Liver (tissue), 7 donors: ENCODE measurements at regions not wholly inside any gene's neighbourhood (a gene's known extent, or its start where the extent isn't known, plus 50 kb on each side); places are given as distances from the start of the nearest gene placed in this dataset.

Experiments used
- DNase-seq: peaks from one replicate; pipeline ENCODE4 v3.0.0-alpha.2; 2017; ENCODE audit warnings: low spot score
- H3K27ac ChIP-seq, 2 donors: one replicate each; pipeline ENCODE4 v1.7.0; 2013; ENCODE audit warnings: inconsistent platforms in 2 of 2, low read length in 2 of 2, control low read depth in 1 of 2, low read depth in 1 of 2, mild to moderate bottlenecking in 1 of 2
- H3K27me3 ChIP-seq, 4 donors: one replicate each; pipeline versions ENCODE4 v1.6.1 to v1.7.0; 2013; ENCODE audit warnings: low read length in 3 of 4, inconsistent platforms in 1 of 4, mild to moderate bottlenecking in 1 of 4, moderate library complexity in 1 of 4; ENCODE audit not compliant: control insufficient read depth in 4 of 4, insufficient read depth in 4 of 4
- H3K36me3 ChIP-seq, 4 donors: one replicate each; pipeline versions ENCODE4 v1.6.1 to v1.7.0; 2013; ENCODE audit warnings: low read length in 3 of 4, mild to moderate bottlenecking in 3 of 4, low read depth in 1 of 4, moderate library complexity in 1 of 4; ENCODE audit not compliant: control insufficient read depth in 4 of 4, insufficient read depth in 3 of 4
- H3K4me1 ChIP-seq, 4 donors: one replicate each; pipeline versions ENCODE4 v1.6.1 to v1.7.0; 2013; ENCODE audit warnings: low read length in 3 of 4, mild to moderate bottlenecking in 3 of 4, moderate library complexity in 1 of 4; ENCODE audit not compliant: control insufficient read depth in 4 of 4, insufficient read depth in 4 of 4
- H3K4me3 ChIP-seq, 3 donors: one replicate each; pipeline versions ENCODE4 v1.6.1 to v1.7.0; 2013; ENCODE audit warnings: low read length in 3 of 3, control low read depth in 1 of 3, low read depth in 1 of 3, mild to moderate bottlenecking in 1 of 3
- H3K9ac ChIP-seq, 2 donors: one replicate each; pipeline ENCODE4 v1.7.0; 2013; ENCODE audit warnings: low read length in 2 of 2, mild to moderate bottlenecking in 2 of 2, moderate library complexity in 2 of 2, control low read depth in 1 of 2, low read depth in 1 of 2
- H3K9me3 ChIP-seq, 4 donors: one replicate each; pipeline versions ENCODE4 v1.6.1 to v1.7.0; 2013; ENCODE audit warnings: low read length in 3 of 4; ENCODE audit not compliant: control insufficient read depth in 4 of 4
- EGR1 ChIP-seq, 2 donors: IDR thresholded peaks; 2 replicates each; pipeline ENCODE4 v1.6.1; 2016 to 2018; ENCODE audit warnings: antibody characterized with exemption in 2 of 2, low read depth in 2 of 2
- FOXA2 ChIP-seq: IDR thresholded peaks from 2 replicates; pipeline ENCODE4 v1.6.1; 2016; ENCODE audit warnings: antibody characterized with exemption
- GABPA ChIP-seq, 2 donors: IDR thresholded peaks in 1 of 2; conservative IDR thresholded peaks in 1 of 2; 2 replicates each; pipeline ENCODE4 v1.6.1; 2016; ENCODE audit warnings: antibody characterized with exemption in 2 of 2, mild to moderate bottlenecking in 1 of 2, moderate library complexity in 1 of 2
- HNF4A ChIP-seq, 2 donors: conservative IDR thresholded peaks; 2 replicates each; pipeline ENCODE4 v1.6.1; 2016; ENCODE audit warnings: antibody characterized with exemption in 2 of 2, mild to moderate bottlenecking in 2 of 2
- HNF4G ChIP-seq: IDR thresholded peaks from 2 replicates; pipeline ENCODE4 v1.6.1; 2016; ENCODE audit warnings: antibody characterized with exemption
- JUND ChIP-seq, 2 donors: IDR thresholded peaks; 2 replicates each; pipeline ENCODE4 v1.6.1; 2016; ENCODE audit warnings: antibody characterized with exemption in 2 of 2
- NR2F2 ChIP-seq: IDR thresholded peaks from 2 replicates; pipeline ENCODE4 v1.6.1; 2016; ENCODE audit warnings: antibody characterized with exemption
- RAD21 ChIP-seq, 2 donors: IDR thresholded peaks; 2 replicates each; pipeline ENCODE4 v1.6.1; 2016; ENCODE audit warnings: antibody characterized with exemption in 2 of 2, mild to moderate bottlenecking in 2 of 2
- SP1 ChIP-seq: IDR thresholded peaks from 2 replicates; pipeline ENCODE4 v1.6.1; 2018; ENCODE audit warnings: antibody characterized with exemption, mild to moderate bottlenecking
- WGBS: extraction: QIAGEN DNeasy Blood & Tissue Kit; methylation state at CpG from one replicate; pipeline ENCODE4 v1.1.7; 2013; 5-methylcytosine and 5-hydroxymethylcytosine counted together
- TF ChIP-seq, protein P1 (sequence below): IDR thresholded peaks from 2 replicates; pipeline ENCODE4 v1.6.1; 2016; ENCODE audit warnings: antibody characterized with exemption, mild to moderate bottlenecking
- TF ChIP-seq, protein P2 (sequence below): IDR thresholded peaks from 2 replicates; pipeline ENCODE4 v1.6.1; 2016; ENCODE audit warnings: antibody characterized with exemption
- donor health status: healthy.
- donor health status: healthy.
- donor health status: healthy.
- donor health status: healthy.

DNA sequence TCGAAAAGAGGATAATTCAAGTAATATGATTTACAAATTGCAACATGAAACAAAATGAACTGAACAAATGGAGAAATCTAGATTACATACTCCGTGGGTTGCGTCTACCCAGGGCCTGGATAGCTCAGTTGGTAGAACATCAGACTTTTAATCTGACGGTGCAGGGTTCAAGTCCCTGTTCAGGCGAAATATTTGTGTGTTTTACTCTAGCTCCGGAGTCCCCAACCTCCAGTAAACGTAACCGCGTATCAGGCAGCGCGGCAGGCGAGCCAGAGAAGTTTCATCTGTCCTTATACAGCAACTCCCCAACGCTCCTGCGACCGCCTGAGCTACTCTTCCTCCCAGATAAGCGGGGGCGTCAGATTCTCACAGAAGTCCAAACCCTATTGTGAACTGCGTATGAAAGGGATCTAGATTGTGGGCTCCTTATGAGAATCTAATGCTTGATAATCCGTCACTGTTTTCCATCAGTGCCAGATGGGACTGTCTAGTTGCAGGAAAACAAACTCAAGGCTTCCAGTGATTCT is 176.1 kb downstream of the TRIM27 start:
- no peaks in the 10 kb centered on the region for H3K36me3 ChIP-seq
- H3K9me3 ChIP-seq, result peaks cover 0 to 10% (median 3%) of the 10 kb centered on the region in 4 donors
- no peak overlapping the region for H3K4me3 ChIP-seq
- no peak overlapping the region for H3K27ac ChIP-seq
- TF ChIP-seq HNF4A (conservative IDR thresholded peaks at IDR 0.05) (no peak), SP1 (no peak), NR2F2 (no peak), GABPA (IDR thresholded peaks at IDR 0.05 in 1 of 2, conservative IDR thresholded peaks at IDR 0.05 in 1 of 2) (no peak), HNF4G (no peak), FOXA2 (no peak), EGR1 (IDR thresholded peaks at IDR 0.05; ENCODE audit: low read depth in 2 of 2) (no peak)
- TF ChIP-seq, protein P1, sequence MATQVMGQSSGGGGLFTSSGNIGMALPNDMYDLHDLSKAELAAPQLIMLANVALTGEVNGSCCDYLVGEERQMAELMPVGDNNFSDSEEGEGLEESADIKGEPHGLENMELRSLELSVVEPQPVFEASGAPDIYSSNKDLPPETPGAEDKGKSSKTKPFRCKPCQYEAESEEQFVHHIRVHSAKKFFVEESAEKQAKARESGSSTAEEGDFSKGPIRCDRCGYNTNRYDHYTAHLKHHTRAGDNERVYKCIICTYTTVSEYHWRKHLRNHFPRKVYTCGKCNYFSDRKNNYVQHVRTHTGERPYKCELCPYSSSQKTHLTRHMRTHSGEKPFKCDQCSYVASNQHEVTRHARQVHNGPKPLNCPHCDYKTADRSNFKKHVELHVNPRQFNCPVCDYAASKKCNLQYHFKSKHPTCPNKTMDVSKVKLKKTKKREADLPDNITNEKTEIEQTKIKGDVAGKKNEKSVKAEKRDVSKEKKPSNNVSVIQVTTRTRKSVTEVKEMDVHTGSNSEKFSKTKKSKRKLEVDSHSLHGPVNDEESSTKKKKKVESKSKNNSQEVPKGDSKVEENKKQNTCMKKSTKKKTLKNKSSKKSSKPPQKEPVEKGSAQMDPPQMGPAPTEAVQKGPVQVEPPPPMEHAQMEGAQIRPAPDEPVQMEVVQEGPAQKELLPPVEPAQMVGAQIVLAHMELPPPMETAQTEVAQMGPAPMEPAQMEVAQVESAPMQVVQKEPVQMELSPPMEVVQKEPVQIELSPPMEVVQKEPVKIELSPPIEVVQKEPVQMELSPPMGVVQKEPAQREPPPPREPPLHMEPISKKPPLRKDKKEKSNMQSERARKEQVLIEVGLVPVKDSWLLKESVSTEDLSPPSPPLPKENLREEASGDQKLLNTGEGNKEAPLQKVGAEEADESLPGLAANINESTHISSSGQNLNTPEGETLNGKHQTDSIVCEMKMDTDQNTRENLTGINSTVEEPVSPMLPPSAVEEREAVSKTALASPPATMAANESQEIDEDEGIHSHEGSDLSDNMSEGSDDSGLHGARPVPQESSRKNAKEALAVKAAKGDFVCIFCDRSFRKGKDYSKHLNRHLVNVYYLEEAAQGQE, result no peak
- no peaks in the 10 kb centered on the region for H3K4me1 ChIP-seq
- DNase-seq, result no peak
- H3K27me3 ChIP-seq, result peaks cover 0 to 8% (median 5%) of the 10 kb centered on the region in 4 donors
- WGBS, result 9% methylated on average over 19 of the region's 19 CpGs
- no peak overlapping the region for H3K9ac ChIP-seq

DNA sequence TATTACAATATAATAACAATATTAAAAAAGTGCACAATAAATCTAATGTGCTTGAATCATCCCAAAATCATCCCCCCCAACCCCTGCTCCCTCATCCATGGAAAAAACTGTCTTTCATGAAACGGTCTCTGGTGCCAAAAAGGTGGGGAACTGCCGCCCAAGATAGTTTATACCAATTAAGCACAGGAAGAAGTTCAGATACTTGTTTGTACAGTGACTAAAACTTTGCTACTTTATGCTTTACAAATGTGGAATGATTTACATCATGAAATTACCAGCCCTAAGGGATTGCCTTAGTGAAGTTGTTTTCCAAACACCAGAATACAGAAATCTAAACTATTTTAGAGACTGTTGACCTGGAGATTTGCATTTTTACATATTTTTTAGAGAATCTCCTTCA is 175.6 kb downstream of the TRIM27 start:
- DNase-seq, result no peak
- no peaks in the 10 kb centered on the region for H3K4me1 ChIP-seq
- no peak overlapping the region for H3K27ac ChIP-seq
- H3K9ac ChIP-seq, result no peak overlapping the region
- H3K4me3 ChIP-seq, result no peak overlapping the region
- TF ChIP-seq, protein P2, sequence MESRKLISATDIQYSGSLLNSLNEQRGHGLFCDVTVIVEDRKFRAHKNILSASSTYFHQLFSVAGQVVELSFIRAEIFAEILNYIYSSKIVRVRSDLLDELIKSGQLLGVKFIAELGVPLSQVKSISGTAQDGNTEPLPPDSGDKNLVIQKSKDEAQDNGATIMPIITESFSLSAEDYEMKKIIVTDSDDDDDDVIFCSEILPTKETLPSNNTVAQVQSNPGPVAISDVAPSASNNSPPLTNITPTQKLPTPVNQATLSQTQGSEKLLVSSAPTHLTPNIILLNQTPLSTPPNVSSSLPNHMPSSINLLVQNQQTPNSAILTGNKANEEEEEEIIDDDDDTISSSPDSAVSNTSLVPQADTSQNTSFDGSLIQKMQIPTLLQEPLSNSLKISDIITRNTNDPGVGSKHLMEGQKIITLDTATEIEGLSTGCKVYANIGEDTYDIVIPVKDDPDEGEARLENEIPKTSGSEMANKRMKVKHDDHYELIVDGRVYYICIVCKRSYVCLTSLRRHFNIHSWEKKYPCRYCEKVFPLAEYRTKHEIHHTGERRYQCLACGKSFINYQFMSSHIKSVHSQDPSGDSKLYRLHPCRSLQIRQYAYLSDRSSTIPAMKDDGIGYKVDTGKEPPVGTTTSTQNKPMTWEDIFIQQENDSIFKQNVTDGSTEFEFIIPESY, result no peak
- TF ChIP-seq, protein P1, result no peak
- TF ChIP-seq JUND (IDR thresholded peaks at IDR 0.05) (no peak), EGR1 (IDR thresholded peaks at IDR 0.05; ENCODE audit: low read depth in 2 of 2) (no peak), HNF4A (conservative IDR thresholded peaks at IDR 0.05) (no peak), FOXA2 (no peak), RAD21 (IDR thresholded peaks at IDR 0.05) (no peak), NR2F2 (no peak), GABPA (IDR thresholded peaks at IDR 0.05 in 1 of 2, conservative IDR thresholded peaks at IDR 0.05 in 1 of 2) (no peak)
- 28% methylated on average over 2 of the region's 2 CpGs for WGBS
- peaks cover 0 to 7% (median 5%) of the 10 kb centered on the region in 4 donors for H3K27me3 ChIP-seq
- H3K36me3 ChIP-seq, result no peaks in the 10 kb centered on the region
- H3K9me3 ChIP-seq, result peaks cover 0 to 10% (median 3%) of the 10 kb centered on the region in 4 donors
